ENCODE measurements at regions not wholly inside any gene's neighbourhood (a gene's known extent, or its start where the extent isn't known, plus 50 kb on each side); places are given as distances from the start of the nearest gene placed in this dataset.

GRCh38 chr21:16536643-16537434 lies 807.1 kb downstream of the USP25 start:
- DNase-seq (ENCODE audit: low read depth in 2 of 2): no peak

GRCh38 chr21:16537501-16537900 lies 807.7 kb downstream of the USP25 start:
- no peak for DNase-seq (ENCODE audit: low read depth in 2 of 2)

- DNase-seq (ENCODE audit: low read depth in 2 of 2): no peak
Observed at GRCh38 chr21:16538405-16538804, 808.6 kb downstream of the USP25 start.

GRCh38 chr21:16538936-16539440 lies 809.2 kb downstream of the USP25 start:
- no peak for DNase-seq (ENCODE audit: low read depth in 2 of 2)

GRCh38 chr21:16540966-16541727 lies 811.4 kb downstream of the USP25 start:
- DNase-seq (ENCODE audit: low read depth in 2 of 2): no peak

- DNase-seq (ENCODE audit: low read depth in 2 of 2): no peak
Observed at GRCh38 chr21:16550118-16550517, 820.3 kb downstream of the USP25 start.

GRCh38 chr21:16550917-16551741 lies 821.3 kb downstream of the USP25 start:
- DNase-seq (ENCODE audit: low read depth in 2 of 2): no peak

- no peak for DNase-seq (ENCODE audit: low read depth in 2 of 2)
Observed at GRCh38 chr21:16552880-16553279, 823.1 kb downstream of the USP25 start.

GRCh38 chr21:16554503-16554902 lies 824.7 kb downstream of the USP25 start:
- no peak for DNase-seq (ENCODE audit: low read depth in 2 of 2)

- no peak for DNase-seq (ENCODE audit: low read depth in 2 of 2)
Observed at GRCh38 chr21:16563116-16563515, 833.3 kb downstream of the USP25 start.

- no peak for DNase-seq (ENCODE audit: low read depth in 2 of 2)
Observed at GRCh38 chr21:16563795-16564194, 834.0 kb downstream of the USP25 start.

GRCh38 chr21:16568244-16568643 lies 838.5 kb downstream of the USP25 start:
- no peak for DNase-seq (ENCODE audit: low read depth in 2 of 2)

GRCh38 chr21:16568661-16569060 lies 838.9 kb downstream of the USP25 start:
- DNase-seq (ENCODE audit: low read depth in 2 of 2): no peak

- no peak for DNase-seq (ENCODE audit: low read depth in 2 of 2)
Observed at GRCh38 chr21:16569679-16570078, 839.9 kb downstream of the USP25 start.

- DNase-seq (ENCODE audit: low read depth in 2 of 2): no peak
Observed at GRCh38 chr21:16570171-16570570, 840.4 kb downstream of the USP25 start.

- DNase-seq (ENCODE audit: low read depth in 2 of 2): no peak
Observed at GRCh38 chr21:16570856-16571255, 841.1 kb downstream of the USP25 start.

GRCh38 chr21:16571594-16571993 lies 841.8 kb downstream of the USP25 start:
- DNase-seq (ENCODE audit: low read depth in 2 of 2): no peak

GRCh38 chr21:16572032-16572431 lies 842.2 kb downstream of the USP25 start:
- DNase-seq (ENCODE audit: low read depth in 2 of 2): no peak

GRCh38 chr21:16573578-16573977 lies 843.8 kb downstream of the USP25 start:
- DNase-seq (ENCODE audit: low read depth in 2 of 2): peak; percentile 54 to 55

- DNase-seq (ENCODE audit: low read depth in 2 of 2): no peak
Observed at GRCh38 chr21:16577975-16578374, 848.2 kb downstream of the USP25 start.

- DNase-seq (ENCODE audit: low read depth in 2 of 2): no peak
Observed at GRCh38 chr21:16578912-16579311, 849.1 kb downstream of the USP25 start.

- DNase-seq (ENCODE audit: low read depth in 2 of 2): no peak
Observed at GRCh38 chr21:16579538-16579937, 849.8 kb downstream of the USP25 start.

Data from fibroblast of skin of left biceps (primary cell).